ENCODE measurements at regions not wholly inside any gene's neighbourhood (a gene's known extent, or its start where the extent isn't known, plus 50 kb on each side); places are given as distances from the start of the nearest gene placed in this dataset.

DNA sequence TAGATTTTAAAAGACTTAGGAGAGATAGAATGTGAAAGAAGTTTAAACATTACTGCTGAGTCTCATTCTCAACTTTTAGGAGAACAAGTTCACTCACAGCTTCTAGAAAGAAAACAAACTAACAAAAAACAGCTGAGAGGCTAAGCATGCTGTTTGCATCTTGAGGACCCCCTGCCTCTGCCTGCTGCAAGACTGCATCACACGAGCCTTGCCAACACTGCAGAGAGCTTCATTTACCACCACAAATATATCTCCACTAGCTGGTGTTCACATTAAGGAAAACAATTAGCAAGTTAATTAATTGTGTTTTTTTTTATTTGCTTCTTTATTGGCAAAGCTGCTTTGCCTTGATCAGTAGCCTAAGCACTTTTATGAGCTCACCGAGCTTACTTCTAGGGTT lies 336.6 kb upstream of the KIAA1217 start:
- no peaks in the 10 kb centered on the region for H3K36me3 ChIP-seq
- H3K9me3 ChIP-seq = no peaks in the 10 kb centered on the region
- TF ChIP-seq POLR2A (IDR thresholded peaks at IDR 0.05) (no peak), CTCF (IDR thresholded peaks at IDR 0.05 in 4 of 5, conservative IDR thresholded peaks at IDR 0.05 in 1 of 5) (no peak)
- no peak overlapping the region for H3K27ac ChIP-seq
- no peak overlapping the region for H3K4me3 ChIP-seq
- intact Hi-C loops (cut with DNase I; ENCODE audit: low total_unique reads) = no loop called here
- DNase-seq (no peak), ATAC-seq (no peak)
- no peaks in the 10 kb centered on the region for H3K27me3 ChIP-seq
- H3K4me1 ChIP-seq = no peaks in the 10 kb centered on the region
- in situ Hi-C loops (cut with MboI; ENCODE audit: low sequenced_read_pairs in 4 of 4) = no loop called here

DNA sequence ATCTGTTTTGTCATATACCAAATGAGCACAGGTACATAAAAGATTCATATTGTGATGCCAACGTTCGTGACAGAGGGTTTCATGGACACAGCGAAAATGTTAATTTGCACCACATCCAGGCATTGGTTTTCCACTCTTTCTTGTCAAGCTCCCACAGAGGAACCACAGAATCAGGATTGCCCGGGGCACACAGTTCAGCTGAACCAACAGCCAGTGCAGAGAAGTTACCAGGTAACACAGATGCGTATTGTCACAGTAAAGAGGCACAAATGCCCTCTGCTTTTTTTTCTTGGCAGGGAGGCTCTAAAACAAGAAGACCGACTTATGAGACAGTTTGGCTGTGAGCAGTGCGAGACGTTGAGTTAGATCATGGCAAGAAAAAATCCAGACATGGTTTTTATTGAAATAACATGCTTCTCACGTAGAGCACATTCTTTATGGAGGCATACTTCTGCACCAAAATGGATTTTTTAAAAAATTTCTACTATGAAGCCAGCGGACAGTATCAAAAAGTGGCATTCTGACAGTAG lies 331.1 kb upstream of the KIAA1217 start:
- no peak for DNase-seq
- H3K9me3 ChIP-seq = no peaks in the 10 kb centered on the region
- no peaks in the 10 kb centered on the region for H3K36me3 ChIP-seq
- H3K4me1 ChIP-seq = no peaks in the 10 kb centered on the region
- no peaks in the 10 kb centered on the region for H3K27me3 ChIP-seq
- intact Hi-C loops (cut with DNase I; ENCODE audit: low total_unique reads) (no loop called here), in situ Hi-C loops (cut with MboI; ENCODE audit: low sequenced_read_pairs in 4 of 4) (no loop called here)
- H3K27ac ChIP-seq = no peak overlapping the region
- ATAC-seq = no peak
- no peak overlapping the region for H3K4me3 ChIP-seq
- TF ChIP-seq CTCF (IDR thresholded peaks at IDR 0.05 in 4 of 5, conservative IDR thresholded peaks at IDR 0.05 in 1 of 5) (no peak), POLR2A (IDR thresholded peaks at IDR 0.05) (no peak)

DNA sequence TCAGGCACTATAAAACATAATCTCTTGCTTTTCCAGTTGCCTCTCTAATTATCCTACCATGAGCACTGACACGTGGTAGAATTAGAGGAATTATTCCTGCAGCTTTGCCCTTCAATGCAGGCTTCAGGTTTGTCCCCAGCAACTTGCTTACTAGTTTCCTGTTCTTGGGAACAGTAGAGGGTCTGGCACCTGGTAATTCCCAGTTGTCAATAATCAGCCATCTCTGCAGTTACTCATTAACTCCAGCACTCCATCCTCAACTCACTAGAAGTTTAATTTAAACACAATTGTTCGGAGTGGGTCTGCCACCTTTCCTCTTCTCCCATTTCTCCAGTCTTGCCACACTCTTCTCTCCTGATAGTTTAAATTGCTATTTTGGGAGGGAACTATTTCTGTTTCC lies 324.3 kb upstream of the KIAA1217 start:
- no peak overlapping the region for H3K4me3 ChIP-seq
- H3K36me3 ChIP-seq = no peaks in the 10 kb centered on the region
- no peak for ATAC-seq
- TF ChIP-seq CTCF (IDR thresholded peaks at IDR 0.05 in 4 of 5, conservative IDR thresholded peaks at IDR 0.05 in 1 of 5) (no peak), POLR2A (IDR thresholded peaks at IDR 0.05) (no peak)
- in situ Hi-C loops (cut with MboI; ENCODE audit: low sequenced_read_pairs in 4 of 4) (no loop called here), intact Hi-C loops (cut with DNase I; ENCODE audit: low total_unique reads) (no loop called here)
- DNase-seq = no peak
- H3K9me3 ChIP-seq = no peaks in the 10 kb centered on the region
- no peak overlapping the region for H3K27ac ChIP-seq
- H3K27me3 ChIP-seq = no peaks in the 10 kb centered on the region
- H3K4me1 ChIP-seq = no peaks in the 10 kb centered on the region

- in situ Hi-C loops (cut with MboI; ENCODE audit: low sequenced_read_pairs in 4 of 4) (no loop called here), intact Hi-C loops (cut with DNase I; ENCODE audit: low total_unique reads) (no loop called here)
- no peak for ATAC-seq
Measured at GRCh38 chr10:23885853-23886252, 323.1 kb upstream of the KIAA1217 start.

More at GRCh38 chr10:23885853-23886252, 323.1 kb upstream of the KIAA1217 start:
- Histone ChIP-seq H3K27me3 (no peaks in the 10 kb centered on the region), H3K36me3 (no peaks in the 10 kb centered on the region), H3K9me3 (no peaks in the 10 kb centered on the region), H3K27ac (no peak overlapping the region), H3K4me3 (no peak overlapping the region), H3K4me1 (no peaks in the 10 kb centered on the region)
- no peak for DNase-seq
- TF ChIP-seq POLR2A (IDR thresholded peaks at IDR 0.05) (no peak), CTCF (IDR thresholded peaks at IDR 0.05 in 4 of 5, conservative IDR thresholded peaks at IDR 0.05 in 1 of 5) (no peak)

Data from gastrocnemius medialis (tissue), 4 donors.